ENCODE measurements at regions not wholly inside any gene's neighbourhood (a gene's known extent, or its start where the extent isn't known, plus 50 kb on each side); places are given as distances from the start of the nearest gene placed in this dataset.

DNA sequence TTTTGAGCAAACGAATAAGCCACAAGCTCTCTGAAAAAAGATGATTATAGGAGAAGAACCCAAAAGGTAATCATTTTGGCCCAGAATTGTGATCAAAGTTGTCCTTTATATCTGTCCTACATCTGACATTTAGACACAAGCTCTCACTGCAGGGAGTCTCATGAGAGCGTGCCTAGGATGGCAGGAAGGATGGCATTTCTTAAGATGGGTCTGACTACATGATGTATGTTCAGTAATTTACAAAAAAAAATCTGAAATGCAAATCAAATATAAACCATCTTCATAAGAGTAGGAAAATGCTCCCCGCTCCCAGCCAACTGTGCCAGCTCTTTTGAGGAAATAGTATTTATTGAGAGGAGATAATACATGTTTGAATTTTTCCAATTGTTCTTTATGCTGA, 81.0 kb upstream of the MBNL2 start:
- TF ChIP-seq, protein P1, sequence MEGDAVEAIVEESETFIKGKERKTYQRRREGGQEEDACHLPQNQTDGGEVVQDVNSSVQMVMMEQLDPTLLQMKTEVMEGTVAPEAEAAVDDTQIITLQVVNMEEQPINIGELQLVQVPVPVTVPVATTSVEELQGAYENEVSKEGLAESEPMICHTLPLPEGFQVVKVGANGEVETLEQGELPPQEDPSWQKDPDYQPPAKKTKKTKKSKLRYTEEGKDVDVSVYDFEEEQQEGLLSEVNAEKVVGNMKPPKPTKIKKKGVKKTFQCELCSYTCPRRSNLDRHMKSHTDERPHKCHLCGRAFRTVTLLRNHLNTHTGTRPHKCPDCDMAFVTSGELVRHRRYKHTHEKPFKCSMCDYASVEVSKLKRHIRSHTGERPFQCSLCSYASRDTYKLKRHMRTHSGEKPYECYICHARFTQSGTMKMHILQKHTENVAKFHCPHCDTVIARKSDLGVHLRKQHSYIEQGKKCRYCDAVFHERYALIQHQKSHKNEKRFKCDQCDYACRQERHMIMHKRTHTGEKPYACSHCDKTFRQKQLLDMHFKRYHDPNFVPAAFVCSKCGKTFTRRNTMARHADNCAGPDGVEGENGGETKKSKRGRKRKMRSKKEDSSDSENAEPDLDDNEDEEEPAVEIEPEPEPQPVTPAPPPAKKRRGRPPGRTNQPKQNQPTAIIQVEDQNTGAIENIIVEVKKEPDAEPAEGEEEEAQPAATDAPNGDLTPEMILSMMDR (IDR thresholded peaks at IDR 0.05; ENCODE audit: insufficient read depth, low read depth, low read length), result no peak
- TF ChIP-seq EZH2 (IDR thresholded peaks at IDR 0.05; ENCODE audit: insufficient read depth, low read length), result no peak

Data from astrocyte (in vitro differentiated cells and primary cell).